GM19395 (cell line): ENCODE measurements at regions not wholly inside any gene's neighbourhood (a gene's known extent, or its start where the extent isn't known, plus 50 kb on each side); places are given as distances from the start of the nearest gene placed in this dataset.

Experiments
- ATAC-seq: cut with Tn5 transposase; IDR thresholded peaks from one replicate; pipeline ENCODE4 v1.9.1; 2021; ENCODE audit warnings: mild to moderate bottlenecking, moderate library complexity; ENCODE audit not compliant: unreplicated experiment

- no peak for ATAC-seq
Measured at GRCh38 chr2:171225989-171226388, 65.3 kb upstream of the TLK1 start.

- no peak for ATAC-seq
Measured at GRCh38 chr2:171225302-171225980, 64.7 kb upstream of the TLK1 start.

DNA sequence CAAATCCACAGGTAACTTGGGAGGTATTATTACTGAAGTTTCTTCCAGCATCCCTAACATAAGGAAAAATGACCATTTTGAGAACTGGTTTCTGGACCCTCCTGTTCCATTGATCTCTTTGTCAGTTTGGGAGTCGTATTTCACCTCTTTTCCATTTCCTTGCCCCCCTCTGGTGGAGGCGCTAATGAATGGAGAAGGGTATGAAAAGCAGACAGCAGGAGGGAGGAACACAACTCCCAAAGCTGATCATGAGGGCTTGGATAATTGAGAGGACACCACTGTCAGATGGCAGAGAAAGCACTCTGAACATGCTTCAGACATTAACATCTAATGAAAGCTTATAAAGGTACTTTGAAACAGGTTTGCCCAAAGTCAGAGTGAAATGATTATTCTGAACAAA is 56.6 kb upstream of the TLK1 start:
- ATAC-seq, result no peak

GRCh38 chr2:171216631-171217030 is 55.9 kb upstream of the TLK1 start:
- ATAC-seq, result no peak

DNA sequence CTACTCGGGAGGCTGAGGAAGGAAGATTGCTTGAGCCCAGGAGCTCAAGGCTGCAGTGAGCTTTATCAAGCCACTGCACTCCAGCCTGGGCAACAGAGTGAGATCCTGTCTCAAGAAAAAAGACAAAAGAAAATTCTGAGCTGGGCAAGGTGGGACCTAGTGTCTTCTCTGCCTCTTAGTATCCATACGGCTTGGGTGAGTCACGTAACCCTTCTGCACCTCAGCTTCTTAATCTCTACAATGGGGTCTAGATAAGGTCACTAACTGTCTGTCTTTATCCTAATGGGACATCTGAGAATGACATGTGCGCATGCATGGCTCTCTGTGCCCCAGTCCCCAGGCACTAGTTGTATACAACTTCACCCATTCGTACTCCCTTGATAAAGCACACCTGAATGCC is 53.4 kb upstream of the TLK1 start:
- no peak for ATAC-seq

GRCh38 chr2:171210864-171211431 is 50.3 kb upstream of the TLK1 start:
- peak; percentile 85 for ATAC-seq
